MM.1S (cell line): ENCODE measurements at regions not wholly inside any gene's neighbourhood (a gene's known extent, or its start where the extent isn't known, plus 50 kb on each side); places are given as distances from the start of the nearest gene placed in this dataset.

ENCODE experiments used
- DNase-seq: peaks from one replicate; pipeline ENCODE4 v3.0.0-alpha.2; 2015
- H2AFZ ChIP-seq: fragments of 300-600 bp; sonication (generic); 2 replicates; pipeline ENCODE4 v1.6.0; 2016; ENCODE audit warnings: antibody characterized with exemption, low read length
- H3F3A ChIP-seq: fragments of 300-600 bp; sonication (generic); 2 replicates; pipeline ENCODE4 v1.6.1; 2016; ENCODE audit warnings: mild to moderate bottlenecking, antibody characterized with exemption, low read length, moderate library complexity, mixed read lengths; ENCODE audit not compliant: insufficient read depth
- H3K27ac ChIP-seq: fragments of 300-600 bp; sonication (generic); 2 replicates; pipeline ENCODE4 v1.5.1; 2016; ENCODE audit warnings: mild to moderate bottlenecking, low read length
- H3K27me3 ChIP-seq: fragments of 300-600 bp; sonication (generic); replicated peaks from 2 replicates; pipeline ENCODE4 v1.6.0; 2016; ENCODE audit warnings: low read length; ENCODE audit not compliant: insufficient read depth
- H3K36me3 ChIP-seq: fragments of 300-600 bp; sonication (generic); replicated peaks from 2 replicates; pipeline ENCODE4 v1.6.1; 2016; ENCODE audit warnings: mild to moderate bottlenecking, low read length, mixed read lengths; ENCODE audit not compliant: insufficient read depth
- H3K4me1 ChIP-seq: fragments of 300-600 bp; sonication (generic); 2 replicates; pipeline ENCODE4 v1.6.1; 2016; ENCODE audit warnings: low read length, mixed read lengths
- H3K4me2 ChIP-seq: fragments of 300-600 bp; sonication (generic); 2 replicates; pipeline ENCODE4 v1.6.0; 2016; ENCODE audit warnings: low read depth, low read length
- H3K4me3 ChIP-seq: fragments of 300-600 bp; sonication (generic); 2 replicates; pipeline ENCODE4 v1.5.1; 2016; ENCODE audit warnings: low read length, mixed read lengths
- H3K79me2 ChIP-seq: fragments of 300-600 bp; sonication (generic); 2 replicates; pipeline ENCODE4 v1.6.1; 2016; ENCODE audit warnings: mixed run types, low read length, mixed read lengths
- H3K9ac ChIP-seq: fragments of 300-600 bp; sonication (generic); 2 replicates; pipeline ENCODE4 v1.6.1; 2016; ENCODE audit warnings: low read length, mixed read lengths
- H3K9me2 ChIP-seq: fragments of 300-600 bp; sonication (generic); replicated peaks from 2 replicates; pipeline ENCODE4 v1.6.1; 2016; ENCODE audit warnings: mild to moderate bottlenecking, low read length, mixed read lengths; ENCODE audit not compliant: insufficient read depth
- H3K9me3 ChIP-seq: fragments of 300-600 bp; sonication (generic); replicated peaks from 2 replicates; pipeline ENCODE4 v1.6.1; 2016; ENCODE audit warnings: mild to moderate bottlenecking, low read length, mixed read lengths; ENCODE audit not compliant: insufficient read depth
- H4K20me1 ChIP-seq: fragments of 300-600 bp; sonication (generic); 2 replicates; pipeline ENCODE4 v1.6.1; 2016; ENCODE audit warnings: mild to moderate bottlenecking, low read length, moderate library complexity, mixed read lengths; ENCODE audit not compliant: insufficient read depth
- CTCF ChIP-seq: fragments of 300-600 bp; sonication (generic); IDR thresholded peaks from 2 replicates; pipeline ENCODE4 v1.5.1; 2016; ENCODE audit warnings: antibody characterized with exemption, low read length, mixed read lengths
- EZH2 ChIP-seq: fragments of 300-600 bp; sonication (generic); optimal IDR thresholded peaks from 2 replicates; pipeline ENCODE3; 2017; ENCODE audit warnings: low read depth, mild to moderate bottlenecking, antibody characterized with exemption, low read length, mixed read lengths
- EZH2phosphoT487 ChIP-seq: fragments of 300-600 bp; sonication (generic); IDR thresholded peaks from 2 replicates; pipeline ENCODE4 v1.6.1; 2018; ENCODE audit warnings: antibody characterized with exemption, low read length

GRCh38 chr10:56905051-56905450, 544.0 kb upstream of the ZWINT start:
- Histone ChIP-seq H3K79me2 (no peaks in the 10 kb centered on the region), H3K4me3 (no peak overlapping the region), H3K9ac (no peak overlapping the region), H3K27ac (no peak overlapping the region), H2AFZ (no peak overlapping the region), H3K4me1 (no peaks in the 10 kb centered on the region), H3F3A (no peaks in the 10 kb centered on the region), H3K9me3 (no peaks in the 10 kb centered on the region), H3K27me3 (no peaks in the 10 kb centered on the region), H3K9me2 (no peaks in the 10 kb centered on the region), H3K36me3 (no peaks in the 10 kb centered on the region), H3K4me2 (no peak overlapping the region), H4K20me1 (no peaks in the 10 kb centered on the region)
- TF ChIP-seq CTCF, result no peak
- no peak for DNase-seq

- no peak overlapping the region for H2AFZ ChIP-seq
- TF ChIP-seq CTCF, result no peak
- no peak for TF ChIP-seq EZH2phosphoT487
- no peak for TF ChIP-seq EZH2
Observed at GRCh38 chr10:56902554-56902953, 541.5 kb upstream of the ZWINT start.

GRCh38 chr10:56895306-56895705, 534.2 kb upstream of the ZWINT start:
- no peaks in the 10 kb centered on the region for H3K36me3 ChIP-seq
- H3K4me3 ChIP-seq, result no peak overlapping the region
- H3K27me3 ChIP-seq, result no peaks in the 10 kb centered on the region
- no peak overlapping the region for H3K27ac ChIP-seq
- H3K9me2 ChIP-seq, result no peaks in the 10 kb centered on the region
- TF ChIP-seq EZH2phosphoT487 (no peak), EZH2 (no peak), CTCF (no peak)
- no peaks in the 10 kb centered on the region for H3K79me2 ChIP-seq
- H3K9ac ChIP-seq, result no peak overlapping the region
- H3K4me1 ChIP-seq, result no peaks in the 10 kb centered on the region
- H3K9me3 ChIP-seq, result no peaks in the 10 kb centered on the region
- H2AFZ ChIP-seq, result no peak overlapping the region
- H4K20me1 ChIP-seq, result no peaks in the 10 kb centered on the region
- no peak overlapping the region for H3K4me2 ChIP-seq
- no peak for DNase-seq
- no peaks in the 10 kb centered on the region for H3F3A ChIP-seq

More at GRCh38 chr10:56902554-56902953, 541.5 kb upstream of the ZWINT start:
- H3K4me1 ChIP-seq, result no peaks in the 10 kb centered on the region
- no peaks in the 10 kb centered on the region for H3K9me3 ChIP-seq
- no peaks in the 10 kb centered on the region for H3F3A ChIP-seq
- no peaks in the 10 kb centered on the region for H3K79me2 ChIP-seq
- no peak overlapping the region for H3K4me3 ChIP-seq
- H3K9me2 ChIP-seq, result no peaks in the 10 kb centered on the region
- no peak overlapping the region for H3K4me2 ChIP-seq
- H4K20me1 ChIP-seq, result no peaks in the 10 kb centered on the region
- H3K36me3 ChIP-seq, result no peaks in the 10 kb centered on the region
- no peaks in the 10 kb centered on the region for H3K27me3 ChIP-seq
- no peak overlapping the region for H3K27ac ChIP-seq
- H3K9ac ChIP-seq, result no peak overlapping the region
- DNase-seq, result no peak
